HG02981 (cell line): ENCODE measurements at regions not wholly inside any gene's neighbourhood (a gene's known extent, or its start where the extent isn't known, plus 50 kb on each side); places are given as distances from the start of the nearest gene placed in this dataset.
A peak's percentile ranks its signal among the peaks of the same experiment; 100 is the strongest.
"Not testable (repeated sequence)": the region's sequence is repeated elsewhere in the genome, so short reads cannot be mapped to it uniquely, and the experiment has no call there.

ENCODE experiments used
- ATAC-seq: cut with Tn5 transposase; IDR thresholded peaks from one replicate; pipeline ENCODE4 v1.9.1; 2021; ENCODE audit warnings: mild to moderate bottlenecking, moderate library complexity; ENCODE audit not compliant: unreplicated experiment

GRCh38 chr10:35838054-35838453, 196.0 kb upstream of the FZD8 start:
- no peak for ATAC-seq

- ATAC-seq = no peak
Measured at GRCh38 chr10:35835545-35835944, 193.4 kb upstream of the FZD8 start.

GRCh38 chr10:35834877-35835494, 192.9 kb upstream of the FZD8 start:
- ATAC-seq = no peak

GRCh38 chr10:35827783-35828182, 185.7 kb upstream of the FZD8 start:
- no peak for ATAC-seq

- ATAC-seq = no peak
Measured at GRCh38 chr10:35824704-35825103, 182.6 kb upstream of the FZD8 start.

GRCh38 chr10:35822316-35822715, 180.2 kb upstream of the FZD8 start:
- ATAC-seq = no peak

GRCh38 chr10:35821339-35821911, 179.3 kb upstream of the FZD8 start:
- ATAC-seq = peak; percentile 81

GRCh38 chr10:35819736-35820135, 177.6 kb upstream of the FZD8 start:
- no peak for ATAC-seq

- no peak for ATAC-seq
Measured at GRCh38 chr10:35819011-35819410, 176.9 kb upstream of the FZD8 start.

GRCh38 chr10:35817109-35817508, 175.0 kb upstream of the FZD8 start:
- ATAC-seq = not testable (repeated sequence)

GRCh38 chr10:35813219-35813618, 171.1 kb upstream of the FZD8 start:
- ATAC-seq = no peak

- no peak for ATAC-seq
Measured at GRCh38 chr10:35808344-35808743, 166.2 kb upstream of the FZD8 start.

GRCh38 chr10:35803046-35803445, 160.9 kb upstream of the FZD8 start:
- no peak for ATAC-seq

- ATAC-seq = no peak
Measured at GRCh38 chr10:35797187-35797586, 155.1 kb upstream of the FZD8 start.

GRCh38 chr10:35795131-35795824, 153.2 kb upstream of the FZD8 start:
- ATAC-seq = no peak

GRCh38 chr10:35794703-35795102, 152.6 kb upstream of the FZD8 start:
- ATAC-seq = no peak

GRCh38 chr10:35792291-35792690, 150.2 kb upstream of the FZD8 start:
- no peak for ATAC-seq

GRCh38 chr10:35789996-35790395, 147.9 kb upstream of the FZD8 start:
- ATAC-seq = no peak

- no peak for ATAC-seq
Measured at GRCh38 chr10:35784751-35785150, 142.7 kb upstream of the FZD8 start.

GRCh38 chr10:35783305-35783838, 141.3 kb upstream of the FZD8 start:
- no peak for ATAC-seq

GRCh38 chr10:35781643-35782035, 139.5 kb upstream of the FZD8 start:
- ATAC-seq = no peak

GRCh38 chr10:35780970-35781642, 139.0 kb upstream of the FZD8 start:
- no peak for ATAC-seq
